ENCODE measurements at regions not wholly inside any gene's neighbourhood (a gene's known extent, or its start where the extent isn't known, plus 50 kb on each side); places are given as distances from the start of the nearest gene placed in this dataset.

DNA sequence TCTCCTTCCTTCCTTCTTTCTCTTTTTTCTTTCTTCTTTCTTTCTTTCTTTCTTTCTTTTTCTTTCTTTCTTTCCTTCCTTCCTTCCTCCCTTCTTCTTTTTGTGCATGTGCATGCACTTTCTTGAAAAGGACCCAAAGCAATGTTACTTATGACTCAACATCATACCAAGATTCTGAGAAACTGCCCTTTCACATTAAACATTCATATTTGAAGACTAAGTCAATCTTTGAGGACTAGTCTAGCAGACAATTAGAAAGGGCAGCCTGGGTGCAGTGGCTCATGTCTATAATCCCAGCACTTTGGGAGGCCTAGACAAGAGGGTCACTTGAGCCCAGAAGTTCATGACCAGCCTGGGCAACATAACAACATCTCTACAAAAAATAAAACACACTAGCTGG lies 212.8 kb upstream of the KITLG start:
- Mint-ChIP-seq H3K4me3 (no peak overlapping the region), H3K27ac (no peak overlapping the region), H3K27me3 (ENCODE audit: low read depth) (no peaks in the 10 kb centered on the region), H3K36me3 (ENCODE audit: insufficient read depth in 2 of 2) (peaks cover 0 to 5% of the 10 kb centered on the region in 2 donors), H3K9me3 (peaks cover 13 to 16% of the 10 kb centered on the region in 2 donors), H3K4me1 (ENCODE audit: low read depth) (no peaks in the 10 kb centered on the region)
- no peak for DNase-seq
- no peak for ATAC-seq (replicated peaks in 1 of 2)

- DNase-seq: no peak
- peaks cover 11 to 13% of the 10 kb centered on the region in 2 donors for H3K9me3 Mint-ChIP-seq
Observed at GRCh38 chr12:88790231-88790630, 210.0 kb upstream of the KITLG start.

DNA sequence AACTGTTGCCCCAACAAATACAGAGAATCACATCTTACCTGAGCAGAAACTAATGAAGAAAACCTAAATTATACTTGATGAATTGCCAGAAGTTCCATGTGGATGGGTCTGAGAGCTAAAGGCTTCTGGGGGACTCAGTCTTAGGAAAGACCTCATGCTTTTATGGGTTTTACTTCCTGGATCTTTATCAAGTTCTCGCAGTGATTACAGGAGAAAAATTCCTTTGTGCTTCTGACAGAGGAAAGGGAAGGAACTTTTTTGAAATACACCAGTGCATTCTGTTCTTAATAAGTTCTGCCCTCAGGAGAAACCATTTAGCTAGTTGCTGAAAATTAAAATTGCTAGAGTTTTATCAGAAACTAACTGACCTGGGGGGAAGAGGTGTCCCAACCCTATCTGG lies 203.9 kb upstream of the KITLG start:
- no peak overlapping the region for H3K27ac Mint-ChIP-seq
- no peaks in the 10 kb centered on the region for H3K36me3 Mint-ChIP-seq (ENCODE audit: insufficient read depth in 2 of 2)
- H3K4me1 Mint-ChIP-seq (ENCODE audit: low read depth): no peaks in the 10 kb centered on the region
- ATAC-seq (replicated peaks in 1 of 2) (no peak), DNase-seq (no peak)
- H3K27me3 Mint-ChIP-seq (ENCODE audit: low read depth): no peaks in the 10 kb centered on the region
- H3K4me3 Mint-ChIP-seq: no peak overlapping the region
- H3K9me3 Mint-ChIP-seq: peaks cover 2 to 3% of the 10 kb centered on the region in 2 donors

More at GRCh38 chr12:88790231-88790630, 210.0 kb upstream of the KITLG start:
- H3K4me1 Mint-ChIP-seq (ENCODE audit: low read depth): no peaks in the 10 kb centered on the region
- H3K36me3 Mint-ChIP-seq (ENCODE audit: insufficient read depth in 2 of 2): peaks cover 0 to 5% of the 10 kb centered on the region in 2 donors
- no peak overlapping the region for H3K4me3 Mint-ChIP-seq
- no peak overlapping the region for H3K27ac Mint-ChIP-seq
- no peaks in the 10 kb centered on the region for H3K27me3 Mint-ChIP-seq (ENCODE audit: low read depth)
- no peak for ATAC-seq (replicated peaks in 1 of 2)

DNA sequence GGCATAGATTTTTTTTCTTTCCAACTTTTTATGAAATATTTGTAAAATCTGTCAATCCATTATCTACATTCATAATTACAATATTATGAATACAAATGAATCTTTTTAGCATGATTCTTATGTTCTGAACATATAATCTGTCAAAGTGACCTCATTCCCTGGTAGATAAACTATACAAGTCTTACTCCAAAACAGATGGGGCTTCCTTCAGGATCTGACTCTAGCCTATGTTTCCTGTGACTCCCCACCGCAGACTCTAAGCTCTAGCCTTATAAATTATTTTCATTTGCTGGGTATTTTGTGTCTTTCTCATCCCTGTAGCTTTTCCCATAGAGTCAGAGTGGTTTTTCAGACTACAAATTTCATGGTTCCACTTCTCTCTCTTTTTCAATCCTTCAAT lies 202.1 kb upstream of the KITLG start:
- Mint-ChIP-seq H3K4me1 (ENCODE audit: low read depth) (no peaks in the 10 kb centered on the region), H3K27me3 (ENCODE audit: low read depth) (no peaks in the 10 kb centered on the region), H3K36me3 (ENCODE audit: insufficient read depth in 2 of 2) (no peaks in the 10 kb centered on the region), H3K4me3 (no peak overlapping the region), H3K9me3 (peaks cover 2 to 3% of the 10 kb centered on the region in 2 donors), H3K27ac (no peak overlapping the region)
- DNase-seq (no peak), ATAC-seq (replicated peaks in 1 of 2) (no peak)

- Mint-ChIP-seq H3K4me3 (no peak overlapping the region), H3K9me3 (peaks cover 2 to 3% of the 10 kb centered on the region in 2 donors), H3K27me3 (ENCODE audit: low read depth) (no peaks in the 10 kb centered on the region), H3K36me3 (ENCODE audit: insufficient read depth in 2 of 2) (no peaks in the 10 kb centered on the region), H3K27ac (no peak overlapping the region), H3K4me1 (ENCODE audit: low read depth) (no peaks in the 10 kb centered on the region)
- no peak for DNase-seq
- ATAC-seq (replicated peaks in 1 of 2): no peak
Observed at GRCh38 chr12:88781909-88782308, 201.6 kb upstream of the KITLG start.

- H3K27ac Mint-ChIP-seq: no peak overlapping the region
- no peaks in the 10 kb centered on the region for H3K36me3 Mint-ChIP-seq (ENCODE audit: insufficient read depth in 2 of 2)
- DNase-seq (no peak), ATAC-seq (replicated peaks in 1 of 2) (no peak)
- no peaks in the 10 kb centered on the region for H3K27me3 Mint-ChIP-seq (ENCODE audit: low read depth)
- no peaks in the 10 kb centered on the region for H3K4me1 Mint-ChIP-seq (ENCODE audit: low read depth)
- H3K9me3 Mint-ChIP-seq: peaks cover 2 to 3% of the 10 kb centered on the region in 2 donors
- no peak overlapping the region for H3K4me3 Mint-ChIP-seq
Observed at GRCh38 chr12:88778064-88778463, 197.8 kb upstream of the KITLG start.

DNA sequence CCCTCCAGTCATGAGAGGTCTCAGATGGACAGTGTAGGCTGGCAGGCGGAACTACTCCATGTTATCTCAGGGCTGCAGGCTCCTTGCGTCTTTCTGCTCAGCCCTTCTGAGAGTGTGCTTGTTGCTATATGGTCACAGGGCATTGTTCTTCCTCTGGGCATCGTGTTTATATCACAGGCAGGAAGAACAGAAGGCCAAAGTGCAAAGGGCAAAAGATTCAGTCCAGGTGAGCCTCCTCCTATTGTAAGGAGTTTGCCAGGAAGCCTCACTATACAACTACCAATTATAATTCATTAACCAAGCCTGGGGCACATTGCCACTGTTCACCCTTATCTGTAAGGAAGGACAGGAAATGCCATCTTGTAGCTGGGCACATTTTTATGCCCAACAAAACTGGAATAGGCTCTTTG lies 195.5 kb upstream of the KITLG start:
- no peaks in the 10 kb centered on the region for H3K4me1 Mint-ChIP-seq (ENCODE audit: low read depth)
- H3K4me3 Mint-ChIP-seq: no peak overlapping the region
- H3K27me3 Mint-ChIP-seq (ENCODE audit: low read depth): no peaks in the 10 kb centered on the region
- DNase-seq: no peak
- peaks cover 0 to 2% of the 10 kb centered on the region in 2 donors for H3K9me3 Mint-ChIP-seq
- H3K27ac Mint-ChIP-seq: no peak overlapping the region
- no peak for ATAC-seq (replicated peaks in 1 of 2)
- no peaks in the 10 kb centered on the region for H3K36me3 Mint-ChIP-seq (ENCODE audit: insufficient read depth in 2 of 2)

DNA sequence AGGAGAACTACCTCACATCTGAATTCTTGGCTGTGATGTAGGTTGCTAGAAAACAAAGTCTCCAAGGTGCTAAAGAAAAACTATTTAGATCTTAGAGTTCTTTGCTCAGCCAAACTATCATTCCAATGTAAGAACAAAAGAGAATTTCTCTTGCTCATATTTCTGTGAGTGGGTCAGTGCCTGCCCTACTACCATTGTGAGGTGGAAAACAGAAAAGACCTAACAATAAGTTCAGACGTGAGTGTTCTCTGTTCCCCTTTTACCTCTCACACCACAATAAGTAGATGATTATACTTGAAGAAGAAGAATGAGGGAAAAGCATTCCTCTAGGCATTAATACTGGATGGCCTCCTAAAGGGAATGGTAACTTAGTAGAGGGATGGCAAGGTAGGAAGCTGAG lies 187.4 kb upstream of the KITLG start:
- H3K36me3 Mint-ChIP-seq (ENCODE audit: insufficient read depth in 2 of 2): no peaks in the 10 kb centered on the region
- no peaks in the 10 kb centered on the region for H3K9me3 Mint-ChIP-seq
- DNase-seq (no peak), ATAC-seq (replicated peaks in 1 of 2) (no peak)
- no peak overlapping the region for H3K27ac Mint-ChIP-seq
- no peaks in the 10 kb centered on the region for H3K27me3 Mint-ChIP-seq (ENCODE audit: low read depth)
- no peaks in the 10 kb centered on the region for H3K4me1 Mint-ChIP-seq (ENCODE audit: low read depth)
- H3K4me3 Mint-ChIP-seq: no peak overlapping the region

DNA sequence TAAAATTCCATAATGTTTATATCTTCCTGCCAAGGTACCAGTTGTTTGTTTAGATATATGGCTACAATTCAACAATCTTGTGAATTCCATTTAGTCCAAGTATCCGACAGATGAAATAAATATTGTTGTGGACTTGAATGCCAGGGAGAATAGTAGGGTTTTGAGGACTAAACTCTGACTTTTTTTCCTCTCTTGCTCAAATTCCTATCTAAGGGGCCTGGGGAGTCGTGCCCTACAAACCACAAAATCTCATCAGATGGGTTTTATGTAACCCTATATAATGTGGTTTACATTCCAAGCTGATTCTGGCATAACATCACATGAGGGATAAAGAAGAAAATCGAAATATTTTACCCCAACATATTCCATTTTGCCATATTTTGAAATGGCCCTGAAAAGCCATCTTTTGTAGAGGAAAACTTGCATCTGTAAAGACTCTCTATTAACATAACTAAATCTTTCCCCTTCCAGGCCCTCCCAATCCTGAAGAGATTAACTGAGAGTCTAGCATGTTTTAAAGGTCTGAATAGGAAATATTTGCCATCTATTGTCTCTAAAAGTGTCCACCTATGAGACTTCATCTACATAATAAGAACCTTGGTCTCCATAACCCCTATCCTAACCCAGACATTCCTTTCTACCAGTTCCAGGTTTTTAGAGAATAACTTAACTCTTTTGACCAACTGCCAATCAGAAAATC lies 184.7 kb upstream of the KITLG start:
- no peak for DNase-seq
- ATAC-seq (replicated peaks in 1 of 2): no peak
- no peaks in the 10 kb centered on the region for H3K36me3 Mint-ChIP-seq (ENCODE audit: insufficient read depth in 2 of 2)
- no peaks in the 10 kb centered on the region for H3K4me1 Mint-ChIP-seq (ENCODE audit: low read depth)
- H3K27me3 Mint-ChIP-seq (ENCODE audit: low read depth): no peaks in the 10 kb centered on the region
- no peak overlapping the region for H3K27ac Mint-ChIP-seq
- H3K4me3 Mint-ChIP-seq: no peak overlapping the region
- H3K9me3 Mint-ChIP-seq: no peaks in the 10 kb centered on the region

DNA sequence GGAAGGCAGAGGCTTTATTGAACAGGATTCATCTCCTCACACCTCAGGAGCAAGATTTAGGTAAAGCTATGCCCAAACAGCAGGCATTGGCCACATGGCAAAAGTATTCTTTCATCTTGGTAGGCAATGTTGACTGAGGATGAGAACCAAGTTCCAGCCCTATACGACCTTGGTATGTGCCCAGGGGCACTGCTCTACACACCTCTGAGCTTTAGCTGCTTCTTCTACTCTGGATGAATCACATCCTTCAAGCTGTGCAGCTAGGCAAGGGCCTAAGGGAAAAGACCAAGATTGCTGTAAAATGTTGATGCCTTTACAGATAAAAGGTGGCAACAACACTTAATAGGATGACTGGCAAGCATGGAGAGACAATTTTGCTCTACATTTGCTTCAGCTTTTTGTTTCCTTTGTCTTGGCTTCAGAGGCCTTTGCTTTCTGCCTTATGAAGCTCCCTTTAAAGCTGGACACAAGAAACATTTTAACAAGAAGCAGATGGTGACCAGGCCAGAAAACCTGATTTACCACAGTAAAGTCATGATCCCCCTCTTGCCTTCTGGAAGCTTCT lies 183.3 kb upstream of the KITLG start:
- no peaks in the 10 kb centered on the region for H3K4me1 Mint-ChIP-seq (ENCODE audit: low read depth)
- H3K36me3 Mint-ChIP-seq (ENCODE audit: insufficient read depth in 2 of 2): no peaks in the 10 kb centered on the region
- ATAC-seq (replicated peaks in 1 of 2) (no peak), DNase-seq (no peak)
- no peak overlapping the region for H3K4me3 Mint-ChIP-seq
- no peaks in the 10 kb centered on the region for H3K9me3 Mint-ChIP-seq
- H3K27me3 Mint-ChIP-seq (ENCODE audit: low read depth): no peaks in the 10 kb centered on the region
- H3K27ac Mint-ChIP-seq: no peak overlapping the region

- H3K27ac Mint-ChIP-seq: no peak overlapping the region
- no peak overlapping the region for H3K4me3 Mint-ChIP-seq
- peaks cover 0 to 2% of the 10 kb centered on the region in 2 donors for H3K9me3 Mint-ChIP-seq
- H3K36me3 Mint-ChIP-seq (ENCODE audit: insufficient read depth in 2 of 2): no peaks in the 10 kb centered on the region
- no peaks in the 10 kb centered on the region for H3K4me1 Mint-ChIP-seq (ENCODE audit: low read depth)
- ATAC-seq (replicated peaks in 1 of 2): no peak
- no peak for DNase-seq
- no peaks in the 10 kb centered on the region for H3K27me3 Mint-ChIP-seq (ENCODE audit: low read depth)
Observed at GRCh38 chr12:88758176-88758575, 177.9 kb upstream of the KITLG start.

DNA sequence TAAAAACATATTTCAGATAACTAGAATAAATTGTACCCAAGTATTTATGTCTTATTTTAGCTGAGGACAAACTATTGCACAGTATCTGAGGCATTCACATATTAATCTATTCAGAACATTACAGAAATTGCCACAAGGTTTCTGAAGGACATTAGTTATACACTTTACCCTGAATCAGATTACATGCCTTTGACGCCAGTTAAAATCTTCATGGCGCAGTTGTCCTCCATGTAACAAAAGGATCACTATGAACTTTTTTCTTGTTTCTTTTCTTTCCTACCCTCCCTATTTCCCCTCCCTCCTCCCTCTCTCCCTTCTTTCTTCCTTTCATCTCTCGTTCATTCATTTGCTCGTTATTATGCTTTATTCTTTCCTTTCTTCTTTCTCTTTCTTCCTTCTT lies 176.6 kb upstream of the KITLG start:
- Mint-ChIP-seq H3K9me3 (peaks cover 0 to 3% of the 10 kb centered on the region in 2 donors), H3K27me3 (ENCODE audit: low read depth) (no peaks in the 10 kb centered on the region), H3K4me1 (ENCODE audit: low read depth) (no peaks in the 10 kb centered on the region), H3K36me3 (ENCODE audit: insufficient read depth in 2 of 2) (no peaks in the 10 kb centered on the region), H3K27ac (no peak overlapping the region), H3K4me3 (no peak overlapping the region)
- DNase-seq (no peak), ATAC-seq (replicated peaks in 1 of 2) (no peak)

- Mint-ChIP-seq H3K27ac (no peak overlapping the region), H3K4me1 (ENCODE audit: low read depth) (no peaks in the 10 kb centered on the region), H3K27me3 (ENCODE audit: low read depth) (no peaks in the 10 kb centered on the region), H3K9me3 (peaks cover 0 to 3% of the 10 kb centered on the region in 2 donors), H3K4me3 (no peak overlapping the region), H3K36me3 (ENCODE audit: insufficient read depth in 2 of 2) (no peaks in the 10 kb centered on the region)
- ATAC-seq (replicated peaks in 1 of 2): no peak
- DNase-seq: no peak
Observed at GRCh38 chr12:88756153-88756552, 175.9 kb upstream of the KITLG start.

DNA sequence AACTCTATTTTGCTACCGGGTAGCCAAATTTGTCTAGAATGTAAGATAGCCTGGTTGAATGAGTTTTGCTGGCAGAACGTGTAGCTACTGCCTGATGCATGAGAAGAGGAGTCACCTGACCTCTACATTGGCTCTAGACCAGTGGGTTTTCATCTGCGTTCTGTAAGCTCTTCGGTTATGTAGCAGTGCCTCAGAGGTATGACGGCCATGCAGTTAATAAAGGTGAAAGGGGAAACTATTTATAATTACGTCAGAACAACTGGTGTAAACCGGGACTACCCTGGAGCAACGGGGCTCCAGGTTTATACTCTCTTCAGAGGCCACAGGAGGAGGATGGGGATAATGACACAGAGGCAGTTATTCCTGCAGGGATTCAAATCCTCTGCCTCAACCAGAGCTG lies 173.4 kb upstream of the KITLG start:
- peaks cover 2 to 3% of the 10 kb centered on the region in 2 donors for H3K9me3 Mint-ChIP-seq
- H3K27me3 Mint-ChIP-seq (ENCODE audit: low read depth): no peaks in the 10 kb centered on the region
- H3K27ac Mint-ChIP-seq: no peak overlapping the region
- H3K36me3 Mint-ChIP-seq (ENCODE audit: insufficient read depth in 2 of 2): no peaks in the 10 kb centered on the region
- no peaks in the 10 kb centered on the region for H3K4me1 Mint-ChIP-seq (ENCODE audit: low read depth)
- DNase-seq (no peak), ATAC-seq (replicated peaks in 1 of 2) (no peak)
- no peak overlapping the region for H3K4me3 Mint-ChIP-seq

Measured in activated T-cell treated with anti-CD3 and anti-CD28 coated beads, Interleukin-2, amount 50 U/mL, for 72 hours (primary cell).